B cell (primary cell): ENCODE measurements at regions not wholly inside any gene's neighbourhood (a gene's known extent, or its start where the extent isn't known, plus 50 kb on each side); places are given as distances from the start of the nearest gene placed in this dataset.

Source experiments
- ATAC-seq: fragments of 200-7000 bp; cut with Tn5 transposase; one replicate; pipeline ENCODE4 v1.10.0; 2021; ENCODE audit warnings: low read depth, mild to moderate bottlenecking, moderate number of reproducible peaks, moderate library complexity
- CTCF ChIA-PET: fragments of 350-600 bp; sonication (Branson Sonifier 250); formaldehyde crosslinking; loops from one replicate; lab custom pipeline; 2021; ENCODE audit warnings: antibody characterized with exemption, inconsistent platforms; lab: Charles Lee
- POLR2A ChIA-PET: fragments of 350-600 bp; sonication (Branson Sonifier 250); formaldehyde crosslinking; loops from one replicate; lab custom pipeline; 2021; ENCODE audit warnings: antibody characterized with exemption; lab: Charles Lee
- DNase-seq: peaks from one replicate; pipeline ENCODE4 v3.0.0; 2013
- H2AFZ ChIP-seq: 2 replicates; pipeline ENCODE4 v1.6.1; 2012; ENCODE audit warnings: mild to moderate bottlenecking, low read depth, low read length; ENCODE audit not compliant: insufficient read depth, poor library complexity, severe bottlenecking
- H3K27ac ChIP-seq, 2 donors: 1 replicate in 1 of 2; 2 replicates in 1 of 2; pipeline ENCODE4 v1.5.1; 2012 to 2013; ENCODE audit warnings: low read length in 2 of 2, mild to moderate bottlenecking in 2 of 2, moderate library complexity in 1 of 2
- H3K27me3 ChIP-seq, 4 experiments: fragments of 200-600 bp in 1 of 4; sonication (generic) in 1 of 4; replicated peaks in 1 of 4; 1 replicate in 2 of 4; 2 replicates in 2 of 4; pipeline versions ENCODE4 v1.6.1 to v1.7.0; 2013 to 2016; ENCODE audit warnings: low read length in 3 of 4, mild to moderate bottlenecking in 2 of 4, mixed read lengths in 1 of 4, moderate library complexity in 1 of 4; ENCODE audit not compliant: insufficient read depth in 4 of 4, control insufficient read depth in 3 of 4; ENCODE audit errors: control extremely low read depth in 1 of 4
- H3K36me3 ChIP-seq, 2 experiments: replicated peaks in 1 of 2; 1 replicate in 1 of 2; 2 replicates in 1 of 2; pipeline versions ENCODE4 v1.6.1 to v1.7.1; 2013; ENCODE audit warnings: low read length in 1 of 2; ENCODE audit not compliant: insufficient read depth in 2 of 2, control insufficient read depth in 1 of 2; ENCODE audit errors: control extremely low read depth in 1 of 2, extremely low read depth in 1 of 2
- H3K4me1 ChIP-seq, 2 donors: fragments of 200-600 bp in 1 of 2; sonication (generic) in 1 of 2; 1 replicate in 1 of 2; 2 replicates in 1 of 2; pipeline versions ENCODE4 v1.5.1 to v1.6.1; 2013 to 2017; ENCODE audit warnings: low read length in 2 of 2; ENCODE audit not compliant: control insufficient read depth in 2 of 2, insufficient read depth in 2 of 2
- H3K4me2 ChIP-seq: replicated peaks from 2 replicates; pipeline ENCODE3; 2012; ENCODE audit warnings: mild to moderate bottlenecking, low read depth, low read length; ENCODE audit not compliant: poor library complexity, severe bottlenecking
- H3K4me3 ChIP-seq, 5 experiments: fragments of 200-600 bp in 1 of 5; sonication (generic) in 1 of 5; 1 replicate in 3 of 5; 2 replicates in 2 of 5; pipeline versions ENCODE4 v1.5.1 to v1.7.0; 2011 to 2016; ENCODE audit warnings: low read length in 4 of 5, mild to moderate bottlenecking in 4 of 5, low read depth in 2 of 5, control low read depth in 1 of 5, moderate library complexity in 1 of 5; ENCODE audit not compliant: insufficient read depth in 1 of 5; ENCODE audit errors: control extremely low read depth in 1 of 5, extremely low read depth in 1 of 5
- H3K79me2 ChIP-seq: fragments of 200-600 bp; sonication (generic); one replicate; pipeline ENCODE4 v1.6.0; 2016; ENCODE audit warnings: low read length; ENCODE audit not compliant: control insufficient read depth, insufficient read depth
- H3K9ac ChIP-seq: fragments of 200-600 bp; sonication (generic); 2 replicates; pipeline ENCODE4 v1.6.1; 2017; ENCODE audit warnings: mild to moderate bottlenecking, low read length, moderate library complexity
- H3K9me3 ChIP-seq, 3 donors: one replicate each; pipeline versions ENCODE4 v1.6.1 to v1.7.1; 2013; ENCODE audit warnings: low read length in 2 of 3; ENCODE audit not compliant: control insufficient read depth in 2 of 3, insufficient read depth in 1 of 3; ENCODE audit errors: control extremely low read depth in 1 of 3
- H4K20me1 ChIP-seq: 2 replicates; pipeline ENCODE4 v1.6.0; 2012; ENCODE audit warnings: mild to moderate bottlenecking, low read length; ENCODE audit not compliant: insufficient read depth, control insufficient read depth, poor library complexity, severe bottlenecking
- H3K27ac Mint-ChIP-seq: one replicate; pipeline ENCODE4 v1.8.0; 2021; ENCODE audit warnings: mixed read lengths
- H3K27me3 Mint-ChIP-seq: one replicate; pipeline ENCODE4 v1.8.0; 2021; ENCODE audit warnings: mixed read lengths
- H3K4me1 Mint-ChIP-seq: one replicate; pipeline ENCODE4 v1.8.0; 2021; ENCODE audit warnings: mixed read lengths
- H3K4me3 Mint-ChIP-seq: one replicate; pipeline ENCODE4 v1.8.0; 2021; ENCODE audit warnings: mixed read lengths
- H3K9me3 Mint-ChIP-seq: one replicate; pipeline ENCODE4 v1.8.0; 2022; ENCODE audit warnings: mixed read lengths; ENCODE audit not compliant: insufficient read depth
- EZH2 ChIP-seq: IDR thresholded peaks from 2 replicates; pipeline ENCODE4 v1.6.1; 2012; ENCODE audit warnings: borderline replicate concordance, low read depth, mild to moderate bottlenecking, moderate library complexity, low read length; ENCODE audit not compliant: insufficient read depth, poor library complexity, severe bottlenecking
- WGBS: methylation state at CpG from one replicate; pipeline ENCODE4 v1.1.5; 2013; ENCODE audit warnings: missing lambda C conversion rate; ENCODE audit not compliant: insufficient coverage; 5-methylcytosine and 5-hydroxymethylcytosine counted together
- intact Hi-C: fragments of 100-400 bp; cut with micrococcal nuclease; formaldehyde crosslinking; loops from one replicate; pipeline ENCODE4 v1.10.0; 2022
- TF ChIP-seq, protein P1 (sequence below): fragments of 200-600 bp; IDR thresholded peaks from one replicate; pipeline ENCODE4 v1.8.0; 2022; ENCODE audit warnings: antibody characterized with exemption, mild to moderate bottlenecking

DNA sequence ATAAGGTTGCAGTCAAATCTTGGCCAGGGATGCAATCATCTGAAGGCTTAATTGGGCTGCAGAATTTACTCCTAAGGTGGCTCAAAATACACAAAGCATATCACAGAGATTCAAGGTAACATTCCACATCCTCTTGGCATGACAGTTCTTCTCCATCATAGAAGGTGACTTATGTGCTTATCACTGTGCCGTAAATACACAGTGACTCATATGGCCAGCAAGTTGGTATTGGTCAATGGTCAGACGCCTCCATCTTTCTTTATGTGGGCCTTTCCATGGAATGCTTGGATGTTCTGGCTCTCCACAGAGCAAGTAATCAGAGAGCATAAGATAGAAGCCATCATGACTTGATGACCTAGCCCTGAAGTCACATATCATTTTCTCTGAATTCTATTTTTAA lies 168.8 kb upstream of the ST8SIA2 start:
- H3K79me2 ChIP-seq, result no peaks in the 10 kb centered on the region
- H3K9me3 ChIP-seq, result no peaks in the 10 kb centered on the region
- no peak for ATAC-seq
- no peaks in the 10 kb centered on the region for H3K4me1 Mint-ChIP-seq
- no peaks in the 10 kb centered on the region for H3K4me1 ChIP-seq
- H3K27me3 Mint-ChIP-seq, result peaks cover 3% of the 10 kb centered on the region
- H2AFZ ChIP-seq, result no peak overlapping the region
- CTCF ChIA-PET, result no interaction called here
- no peaks in the 10 kb centered on the region for H3K36me3 ChIP-seq
- H3K4me2 ChIP-seq, result no peak overlapping the region
- H3K27me3 ChIP-seq, result no peaks in the 10 kb centered on the region
- H3K9me3 Mint-ChIP-seq, result peaks cover 5% of the 10 kb centered on the region
- H3K4me3 Mint-ChIP-seq, result no peak overlapping the region
- WGBS, result 100% methylated on average over 2 of the region's 2 CpGs
- H3K27ac ChIP-seq, result no peak overlapping the region
- TF ChIP-seq, protein P1, sequence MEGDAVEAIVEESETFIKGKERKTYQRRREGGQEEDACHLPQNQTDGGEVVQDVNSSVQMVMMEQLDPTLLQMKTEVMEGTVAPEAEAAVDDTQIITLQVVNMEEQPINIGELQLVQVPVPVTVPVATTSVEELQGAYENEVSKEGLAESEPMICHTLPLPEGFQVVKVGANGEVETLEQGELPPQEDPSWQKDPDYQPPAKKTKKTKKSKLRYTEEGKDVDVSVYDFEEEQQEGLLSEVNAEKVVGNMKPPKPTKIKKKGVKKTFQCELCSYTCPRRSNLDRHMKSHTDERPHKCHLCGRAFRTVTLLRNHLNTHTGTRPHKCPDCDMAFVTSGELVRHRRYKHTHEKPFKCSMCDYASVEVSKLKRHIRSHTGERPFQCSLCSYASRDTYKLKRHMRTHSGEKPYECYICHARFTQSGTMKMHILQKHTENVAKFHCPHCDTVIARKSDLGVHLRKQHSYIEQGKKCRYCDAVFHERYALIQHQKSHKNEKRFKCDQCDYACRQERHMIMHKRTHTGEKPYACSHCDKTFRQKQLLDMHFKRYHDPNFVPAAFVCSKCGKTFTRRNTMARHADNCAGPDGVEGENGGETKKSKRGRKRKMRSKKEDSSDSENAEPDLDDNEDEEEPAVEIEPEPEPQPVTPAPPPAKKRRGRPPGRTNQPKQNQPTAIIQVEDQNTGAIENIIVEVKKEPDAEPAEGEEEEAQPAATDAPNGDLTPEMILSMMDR, result no peak
- TF ChIP-seq EZH2, result no peak
- DNase-seq, result no peak
- POLR2A ChIA-PET, result no interaction called here
- no peak overlapping the region for H3K4me3 ChIP-seq
- H3K27ac Mint-ChIP-seq, result no peak overlapping the region
- H3K9ac ChIP-seq, result no peak overlapping the region
- H4K20me1 ChIP-seq, result no peaks in the 10 kb centered on the region
- intact Hi-C loops, result no loop called here

DNA sequence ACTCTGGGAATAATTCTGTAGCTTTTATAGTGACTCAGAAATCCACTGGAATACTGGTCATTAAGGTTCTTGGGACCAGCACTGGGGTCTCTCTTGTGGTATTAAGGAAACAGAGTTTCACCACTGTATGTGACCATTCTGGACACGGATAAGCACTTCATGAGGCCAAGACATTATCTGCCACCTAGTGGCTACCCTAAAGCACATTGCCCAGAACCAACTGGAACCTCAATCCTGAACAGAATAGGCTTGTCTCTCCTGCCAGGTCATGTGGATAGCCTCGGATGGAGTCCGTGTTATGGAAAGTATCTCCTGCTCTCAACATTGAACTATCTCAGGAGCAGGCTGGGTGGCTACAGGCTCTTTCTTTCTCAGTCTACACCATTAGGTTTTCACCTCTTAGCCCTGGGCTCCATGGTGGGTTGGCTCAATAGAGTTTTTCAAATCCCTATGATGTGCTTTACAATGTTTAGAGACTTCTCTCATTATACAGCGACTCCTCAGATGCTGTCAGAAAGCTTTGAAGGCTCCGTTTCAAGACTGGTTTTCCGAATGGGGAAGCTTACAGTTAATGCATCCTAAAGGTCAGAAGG lies 167.6 kb upstream of the ST8SIA2 start:
- Mint-ChIP-seq H3K4me3 (no peak overlapping the region), H3K27ac (no peak overlapping the region), H3K4me1 (no peaks in the 10 kb centered on the region), H3K9me3 (peaks cover 5% of the 10 kb centered on the region), H3K27me3 (peaks cover 3% of the 10 kb centered on the region)
- H3K36me3 ChIP-seq, result no peaks in the 10 kb centered on the region
- CTCF ChIA-PET, result interaction anchor here (0.9 to 1.3 kb wide), 3 partner anchors 8 to 128 kb away, joined by 3 to 9 read pairs (median 3); no protein-coding TSS in a partner anchor
- H3K79me2 ChIP-seq, result no peaks in the 10 kb centered on the region
- H2AFZ ChIP-seq, result no peak overlapping the region
- intact Hi-C loops, result no loop called here
- ATAC-seq (no peak), DNase-seq (no peak)
- H3K9ac ChIP-seq, result no peak overlapping the region
- H3K27ac ChIP-seq, result no peak overlapping the region
- TF ChIP-seq, protein P1, result no peak
- no peak for TF ChIP-seq EZH2
- H4K20me1 ChIP-seq, result no peaks in the 10 kb centered on the region
- no peaks in the 10 kb centered on the region for H3K9me3 ChIP-seq
- no peaks in the 10 kb centered on the region for H3K27me3 ChIP-seq
- WGBS, result 68% methylated on average over 6 of the region's 6 CpGs
- no peak overlapping the region for H3K4me3 ChIP-seq
- no peaks in the 10 kb centered on the region for H3K4me1 ChIP-seq
- H3K4me2 ChIP-seq, result no peak overlapping the region
- POLR2A ChIA-PET, result no interaction called here
